ENCODE measurements at regions not wholly inside any gene's neighbourhood (a gene's known extent, or its start where the extent isn't known, plus 50 kb on each side); places are given as distances from the start of the nearest gene placed in this dataset.
A peak's percentile ranks its signal among the peaks of the same experiment; 100 is the strongest.

- H3K36me3 ChIP-seq (ENCODE audit: control insufficient read depth, insufficient read depth, low read length) = no peaks in the 10 kb centered on the region
- H3K4me3 ChIP-seq (replicated peaks; ENCODE audit: low read depth, low read length) = no peak overlapping the region
- peak; percentile 20 for DNase-seq (ENCODE audit: extremely low read depth, insufficient read length)
- H3K27me3 ChIP-seq (replicated peaks; ENCODE audit: control insufficient read depth, insufficient read depth, low read length) = no peaks in the 10 kb centered on the region
- no peak for TF ChIP-seq CTCF (IDR thresholded peaks at IDR 0.05; ENCODE audit: insufficient read depth, low read length, poor library complexity, severe bottlenecking)
These were observed 387.6 kb downstream of the LTN1 start for GRCh38 chr21:28604946-28605537.

GRCh38 chr21:28602546-28602945 lies 390.1 kb downstream of the LTN1 start:
- no peak overlapping the region for H3K4me3 ChIP-seq (replicated peaks; ENCODE audit: low read depth, low read length)
- TF ChIP-seq CTCF (IDR thresholded peaks at IDR 0.05; ENCODE audit: insufficient read depth, low read length, poor library complexity, severe bottlenecking) = no peak
- DNase-seq (ENCODE audit: extremely low read depth, insufficient read length) = no peak
- no peaks in the 10 kb centered on the region for H3K36me3 ChIP-seq (ENCODE audit: control insufficient read depth, insufficient read depth, low read length)
- no peaks in the 10 kb centered on the region for H3K27me3 ChIP-seq (replicated peaks; ENCODE audit: control insufficient read depth, insufficient read depth, low read length)

GRCh38 chr21:28598214-28598613 lies 394.5 kb downstream of the LTN1 start:
- H3K4me3 ChIP-seq (replicated peaks; ENCODE audit: low read depth, low read length) = no peak overlapping the region

GRCh38 chr21:28592205-28592865 lies 400.3 kb downstream of the LTN1 start:
- Histone ChIP-seq H3K36me3 (ENCODE audit: control insufficient read depth, insufficient read depth, low read length) (no peaks in the 10 kb centered on the region), H3K4me3 (replicated peaks; ENCODE audit: low read depth, low read length) (no peak overlapping the region), H3K27me3 (replicated peaks; ENCODE audit: control insufficient read depth, insufficient read depth, low read length) (no peaks in the 10 kb centered on the region)
- no peak for TF ChIP-seq CTCF (IDR thresholded peaks at IDR 0.05; ENCODE audit: insufficient read depth, low read length, poor library complexity, severe bottlenecking)
- no peak for DNase-seq (ENCODE audit: extremely low read depth, insufficient read length)

More at GRCh38 chr21:28598214-28598613, 394.5 kb downstream of the LTN1 start:
- Histone ChIP-seq H3K36me3 (ENCODE audit: control insufficient read depth, insufficient read depth, low read length) (no peaks in the 10 kb centered on the region), H3K27me3 (replicated peaks; ENCODE audit: control insufficient read depth, insufficient read depth, low read length) (no peaks in the 10 kb centered on the region)
- no peak for TF ChIP-seq CTCF (IDR thresholded peaks at IDR 0.05; ENCODE audit: insufficient read depth, low read length, poor library complexity, severe bottlenecking)
- DNase-seq (ENCODE audit: extremely low read depth, insufficient read length) = no peak

GRCh38 chr21:28590676-28591075 lies 402.0 kb downstream of the LTN1 start:
- Histone ChIP-seq H3K27me3 (replicated peaks; ENCODE audit: control insufficient read depth, insufficient read depth, low read length) (no peaks in the 10 kb centered on the region), H3K36me3 (ENCODE audit: control insufficient read depth, insufficient read depth, low read length) (no peaks in the 10 kb centered on the region), H3K4me3 (replicated peaks; ENCODE audit: low read depth, low read length) (no peak overlapping the region)
- DNase-seq (ENCODE audit: extremely low read depth, insufficient read length) = no peak
- TF ChIP-seq CTCF (IDR thresholded peaks at IDR 0.05; ENCODE audit: insufficient read depth, low read length, poor library complexity, severe bottlenecking) = no peak
